ENCODE measurements at regions not wholly inside any gene's neighbourhood (a gene's known extent, or its start where the extent isn't known, plus 50 kb on each side); places are given as distances from the start of the nearest gene placed in this dataset.

DNA sequence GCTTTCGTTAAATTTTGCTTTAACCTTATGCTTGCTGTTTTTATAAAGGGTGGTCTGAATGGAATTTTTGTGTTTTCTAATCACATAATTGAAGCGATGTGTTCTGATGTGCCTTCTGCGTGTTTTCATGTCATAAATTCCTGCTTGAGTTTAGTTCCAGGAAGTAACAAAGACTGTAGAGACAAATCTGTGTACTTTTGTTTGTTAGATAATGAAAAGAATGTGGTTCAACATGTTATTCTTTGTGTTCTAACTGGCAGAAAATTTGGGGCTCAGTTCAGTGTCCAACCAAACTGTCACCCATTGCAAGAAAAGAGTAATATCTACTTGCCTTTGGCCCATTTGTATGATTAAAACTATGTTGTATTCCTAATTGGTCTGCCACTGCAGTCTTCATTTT, 324.0 kb downstream of the DIPK2A start:
- TF ChIP-seq, protein P1, sequence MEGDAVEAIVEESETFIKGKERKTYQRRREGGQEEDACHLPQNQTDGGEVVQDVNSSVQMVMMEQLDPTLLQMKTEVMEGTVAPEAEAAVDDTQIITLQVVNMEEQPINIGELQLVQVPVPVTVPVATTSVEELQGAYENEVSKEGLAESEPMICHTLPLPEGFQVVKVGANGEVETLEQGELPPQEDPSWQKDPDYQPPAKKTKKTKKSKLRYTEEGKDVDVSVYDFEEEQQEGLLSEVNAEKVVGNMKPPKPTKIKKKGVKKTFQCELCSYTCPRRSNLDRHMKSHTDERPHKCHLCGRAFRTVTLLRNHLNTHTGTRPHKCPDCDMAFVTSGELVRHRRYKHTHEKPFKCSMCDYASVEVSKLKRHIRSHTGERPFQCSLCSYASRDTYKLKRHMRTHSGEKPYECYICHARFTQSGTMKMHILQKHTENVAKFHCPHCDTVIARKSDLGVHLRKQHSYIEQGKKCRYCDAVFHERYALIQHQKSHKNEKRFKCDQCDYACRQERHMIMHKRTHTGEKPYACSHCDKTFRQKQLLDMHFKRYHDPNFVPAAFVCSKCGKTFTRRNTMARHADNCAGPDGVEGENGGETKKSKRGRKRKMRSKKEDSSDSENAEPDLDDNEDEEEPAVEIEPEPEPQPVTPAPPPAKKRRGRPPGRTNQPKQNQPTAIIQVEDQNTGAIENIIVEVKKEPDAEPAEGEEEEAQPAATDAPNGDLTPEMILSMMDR (IDR thresholded peaks at IDR 0.05; ENCODE audit: poor library complexity, severe bottlenecking): no peak
- TF ChIP-seq POLR2AphosphoS5 (IDR thresholded peaks at IDR 0.05) (no peak), EZH2 (IDR thresholded peaks at IDR 0.05; ENCODE audit: borderline replicate concordance, insufficient read depth, low read length, poor library complexity, severe bottlenecking) (no peak), RAD21 (conservative IDR thresholded peaks at IDR 0.05) (no peak), TAF1 (IDR thresholded peaks at IDR 0.05; ENCODE audit: low read depth) (no peak), EP300 (conservative IDR thresholded peaks at IDR 0.05; ENCODE audit: poor library complexity, severe bottlenecking) (no peak), SMC3 (conservative IDR thresholded peaks at IDR 0.05; ENCODE audit: poor library complexity) (no peak)
- TF ChIP-seq, protein P2, sequence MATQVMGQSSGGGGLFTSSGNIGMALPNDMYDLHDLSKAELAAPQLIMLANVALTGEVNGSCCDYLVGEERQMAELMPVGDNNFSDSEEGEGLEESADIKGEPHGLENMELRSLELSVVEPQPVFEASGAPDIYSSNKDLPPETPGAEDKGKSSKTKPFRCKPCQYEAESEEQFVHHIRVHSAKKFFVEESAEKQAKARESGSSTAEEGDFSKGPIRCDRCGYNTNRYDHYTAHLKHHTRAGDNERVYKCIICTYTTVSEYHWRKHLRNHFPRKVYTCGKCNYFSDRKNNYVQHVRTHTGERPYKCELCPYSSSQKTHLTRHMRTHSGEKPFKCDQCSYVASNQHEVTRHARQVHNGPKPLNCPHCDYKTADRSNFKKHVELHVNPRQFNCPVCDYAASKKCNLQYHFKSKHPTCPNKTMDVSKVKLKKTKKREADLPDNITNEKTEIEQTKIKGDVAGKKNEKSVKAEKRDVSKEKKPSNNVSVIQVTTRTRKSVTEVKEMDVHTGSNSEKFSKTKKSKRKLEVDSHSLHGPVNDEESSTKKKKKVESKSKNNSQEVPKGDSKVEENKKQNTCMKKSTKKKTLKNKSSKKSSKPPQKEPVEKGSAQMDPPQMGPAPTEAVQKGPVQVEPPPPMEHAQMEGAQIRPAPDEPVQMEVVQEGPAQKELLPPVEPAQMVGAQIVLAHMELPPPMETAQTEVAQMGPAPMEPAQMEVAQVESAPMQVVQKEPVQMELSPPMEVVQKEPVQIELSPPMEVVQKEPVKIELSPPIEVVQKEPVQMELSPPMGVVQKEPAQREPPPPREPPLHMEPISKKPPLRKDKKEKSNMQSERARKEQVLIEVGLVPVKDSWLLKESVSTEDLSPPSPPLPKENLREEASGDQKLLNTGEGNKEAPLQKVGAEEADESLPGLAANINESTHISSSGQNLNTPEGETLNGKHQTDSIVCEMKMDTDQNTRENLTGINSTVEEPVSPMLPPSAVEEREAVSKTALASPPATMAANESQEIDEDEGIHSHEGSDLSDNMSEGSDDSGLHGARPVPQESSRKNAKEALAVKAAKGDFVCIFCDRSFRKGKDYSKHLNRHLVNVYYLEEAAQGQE (IDR thresholded peaks at IDR 0.05; ENCODE audit: borderline replicate concordance): no peak
